ENCODE measurements at regions not wholly inside any gene's neighbourhood (a gene's known extent, or its start where the extent isn't known, plus 50 kb on each side); places are given as distances from the start of the nearest gene placed in this dataset.

DNA sequence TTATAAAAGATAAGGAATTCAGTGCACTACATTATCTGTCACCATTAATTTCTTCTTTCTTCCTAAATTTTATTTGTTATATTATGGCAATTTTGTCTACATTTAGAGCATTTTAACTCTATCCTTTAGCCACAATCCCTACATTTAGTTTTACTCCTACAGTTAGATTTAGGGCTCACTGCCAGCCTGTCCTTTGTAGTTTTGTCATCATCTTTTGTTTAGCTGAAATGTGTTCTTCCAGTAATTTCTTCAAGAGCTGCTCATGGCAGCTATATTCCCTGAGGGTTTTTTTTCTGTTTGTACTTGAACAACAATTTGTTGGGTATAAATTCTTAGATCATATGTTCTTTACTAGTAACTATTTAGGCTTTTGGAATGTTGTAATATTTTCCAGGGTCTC is 72.7 kb upstream of the B3GAT2 start:
- Histone ChIP-seq H2BK15ac (ENCODE audit: low read depth, low read length) (no peak overlapping the region), H3K14ac (ENCODE audit: insufficient read depth, low read length) (no peak overlapping the region), H3K27ac (ENCODE audit: insufficient read length, low read depth, low read length) (no peak overlapping the region), H2AK5ac (ENCODE audit: insufficient read length, low read length) (no peak overlapping the region), H3K9ac (ENCODE audit: extremely low read depth, insufficient read length, low read length) (no peak overlapping the region), H3K79me2 (ENCODE audit: insufficient read depth, low read length) (no peaks in the 10 kb centered on the region), H4K5ac (ENCODE audit: insufficient read length, low read depth, low read length) (no peak overlapping the region), H3K4ac (ENCODE audit: low read depth, low read length) (no peak overlapping the region), H3K4me2 (ENCODE audit: insufficient read depth, insufficient read length, low read length) (no peak overlapping the region), H3K56ac (ENCODE audit: insufficient read length, low read depth, low read length) (no peak overlapping the region), H3K23ac (ENCODE audit: insufficient read length, low read depth, low read length) (no peak overlapping the region), H4K91ac (ENCODE audit: insufficient read length, low read depth, low read length) (no peak overlapping the region), H3K79me1 (ENCODE audit: insufficient read depth, low read depth, low read length, poor library complexity, severe bottlenecking) (no peaks in the 10 kb centered on the region), H4K8ac (replicated peaks; ENCODE audit: insufficient read length, low read depth, low read length) (no peak overlapping the region), H2BK5ac (ENCODE audit: insufficient read length, low read length) (no peak overlapping the region), H3K4me1 (ENCODE audit: insufficient read depth, low read length) (no peaks in the 10 kb centered on the region), H3K18ac (ENCODE audit: insufficient read length, low read depth, low read length) (no peak overlapping the region), H2BK20ac (ENCODE audit: low read depth, low read length, poor library complexity, severe bottlenecking) (no peak overlapping the region), H3T11ph (ENCODE audit: low read length) (no peak overlapping the region), H3K27me3 (ENCODE audit: insufficient read depth, low read length) (no peaks in the 10 kb centered on the region), H3K9me3 (ENCODE audit: control insufficient read depth, low read depth, low read length) (no peaks in the 10 kb centered on the region), H2BK12ac (ENCODE audit: insufficient read length, low read depth, low read length) (no peak overlapping the region), H3K23me2 (ENCODE audit: insufficient read length, low read depth, low read length, poor library complexity, severe bottlenecking) (no peaks in the 10 kb centered on the region), H4K20me1 (ENCODE audit: control insufficient read depth, insufficient read depth, insufficient read length) (no peaks in the 10 kb centered on the region), H2BK120ac (ENCODE audit: low read depth, low read length, poor library complexity, severe bottlenecking) (no peak overlapping the region), H2AFZ (ENCODE audit: low read length) (no peak overlapping the region)
- no peak for DNase-seq
- Mint-ChIP-seq H3K36me3 (ENCODE audit: insufficient read depth in 1 of 3, low read depth in 3 of 3) (0 out of 7 replicates have a peak, but pooled peaks cover 0 to 1% (median 0%) of the 10 kb centered on the region in 3 experiments), H3K27ac (no peak overlapping the region), H3K27me3 (ENCODE audit: low read depth) (no peaks in the 10 kb centered on the region; the same call in 1 of the 2 replicates), H3K4me3 (no peak overlapping the region), H3K4me1 (peaks cover 13 to 18% of the 10 kb centered on the region in 2 experiments), H3K9me3 (no peaks in the 10 kb centered on the region; a peak in 1 of 5 replicates)
- TF ChIP-seq, protein P1, sequence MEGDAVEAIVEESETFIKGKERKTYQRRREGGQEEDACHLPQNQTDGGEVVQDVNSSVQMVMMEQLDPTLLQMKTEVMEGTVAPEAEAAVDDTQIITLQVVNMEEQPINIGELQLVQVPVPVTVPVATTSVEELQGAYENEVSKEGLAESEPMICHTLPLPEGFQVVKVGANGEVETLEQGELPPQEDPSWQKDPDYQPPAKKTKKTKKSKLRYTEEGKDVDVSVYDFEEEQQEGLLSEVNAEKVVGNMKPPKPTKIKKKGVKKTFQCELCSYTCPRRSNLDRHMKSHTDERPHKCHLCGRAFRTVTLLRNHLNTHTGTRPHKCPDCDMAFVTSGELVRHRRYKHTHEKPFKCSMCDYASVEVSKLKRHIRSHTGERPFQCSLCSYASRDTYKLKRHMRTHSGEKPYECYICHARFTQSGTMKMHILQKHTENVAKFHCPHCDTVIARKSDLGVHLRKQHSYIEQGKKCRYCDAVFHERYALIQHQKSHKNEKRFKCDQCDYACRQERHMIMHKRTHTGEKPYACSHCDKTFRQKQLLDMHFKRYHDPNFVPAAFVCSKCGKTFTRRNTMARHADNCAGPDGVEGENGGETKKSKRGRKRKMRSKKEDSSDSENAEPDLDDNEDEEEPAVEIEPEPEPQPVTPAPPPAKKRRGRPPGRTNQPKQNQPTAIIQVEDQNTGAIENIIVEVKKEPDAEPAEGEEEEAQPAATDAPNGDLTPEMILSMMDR (conservative IDR thresholded peaks at IDR 0.05), result no peak
